GM12874 (cell line): ENCODE measurements at regions not wholly inside any gene's neighbourhood (a gene's known extent, or its start where the extent isn't known, plus 50 kb on each side); places are given as distances from the start of the nearest gene placed in this dataset.

Experiments
- CTCF ChIP-seq: IDR thresholded peaks from 2 replicates; pipeline ENCODE4 v1.5.1; 2011; ENCODE audit warnings: low read depth, mild to moderate bottlenecking, control low read depth, low read length, moderate library complexity; ENCODE audit not compliant: insufficient read depth

- no peak for TF ChIP-seq CTCF
Measured at GRCh38 chr5:116655431-116655830, 80.8 kb upstream of the SEMA6A start.

- no peak for TF ChIP-seq CTCF
Measured at GRCh38 chr5:116654925-116655324, 80.3 kb upstream of the SEMA6A start.

- no peak for TF ChIP-seq CTCF
Measured at GRCh38 chr5:116652903-116653302, 78.3 kb upstream of the SEMA6A start.

- no peak for TF ChIP-seq CTCF
Measured at GRCh38 chr5:116652196-116652729, 77.6 kb upstream of the SEMA6A start.

GRCh38 chr5:116651653-116652052 lies 77.0 kb upstream of the SEMA6A start:
- TF ChIP-seq CTCF, result no peak

GRCh38 chr5:116650964-116651363 lies 76.3 kb upstream of the SEMA6A start:
- TF ChIP-seq CTCF, result no peak

GRCh38 chr5:116650544-116650943 lies 75.9 kb upstream of the SEMA6A start:
- no peak for TF ChIP-seq CTCF

GRCh38 chr5:116646611-116647289 lies 72.1 kb upstream of the SEMA6A start:
- TF ChIP-seq CTCF, result no peak
